ENCODE measurements at regions not wholly inside any gene's neighbourhood (a gene's known extent, or its start where the extent isn't known, plus 50 kb on each side); places are given as distances from the start of the nearest gene placed in this dataset.

- CTCF ChIA-PET (ENCODE audit: partially characterized antibody) = no interaction called here
- POLR2A ChIA-PET (ENCODE audit: partially characterized antibody) = no interaction called here
- intact Hi-C loops (cut with micrococcal nuclease) = no loop called here
Measured at GRCh38 chr5:152907488-152908245, 502.6 kb upstream of the NMUR2 start.

GRCh38 chr5:152912924-152913323 is 507.8 kb upstream of the NMUR2 start:
- POLR2A ChIA-PET (ENCODE audit: partially characterized antibody) = no interaction called here
- no peaks in the 10 kb centered on the region for H3K4me1 Mint-ChIP-seq
- CTCF ChIA-PET (ENCODE audit: partially characterized antibody) = no interaction called here

More at GRCh38 chr5:152907488-152908245, 502.6 kb upstream of the NMUR2 start:
- no peak for DNase-seq
- H3K27ac Mint-ChIP-seq = no peak overlapping the region
- no peak overlapping the region for H3K4me3 Mint-ChIP-seq
- H3K4me3 ChIP-seq (ENCODE audit: low read length in 2 of 2) = no peak overlapping the region
- no peaks in the 10 kb centered on the region for H3K4me1 Mint-ChIP-seq
- no peaks in the 10 kb centered on the region for H3K36me3 Mint-ChIP-seq
- H3K36me3 ChIP-seq (ENCODE audit: insufficient read depth, low read length) = no peaks in the 10 kb centered on the region
- no peaks in the 10 kb centered on the region for H3K9me3 ChIP-seq (ENCODE audit: control insufficient read depth in 1 of 2, low read length in 2 of 2)
- no peak overlapping the region for H3K27ac ChIP-seq (ENCODE audit: low read depth, low read length)
- no peaks in the 10 kb centered on the region for H3K27me3 Mint-ChIP-seq
- peaks cover 0 to 30% (median 6%) of the 10 kb centered on the region in 8 donors for H3K9me3 Mint-ChIP-seq
- no peaks in the 10 kb centered on the region for H3K4me1 ChIP-seq (ENCODE audit: insufficient read depth, low read length)
- H3K27me3 ChIP-seq (ENCODE audit: insufficient read depth, low read length) = no peaks in the 10 kb centered on the region

GRCh38 chr5:152932621-152933020 is 527.5 kb upstream of the NMUR2 start:
- H3K4me3 Mint-ChIP-seq = no peak overlapping the region
- Histone ChIP-seq H3K27ac (ENCODE audit: low read depth, low read length) (no peak overlapping the region), H3K9me3 (ENCODE audit: control insufficient read depth in 1 of 2, low read length in 2 of 2) (no peaks in the 10 kb centered on the region), H3K36me3 (ENCODE audit: insufficient read depth, low read length) (no peaks in the 10 kb centered on the region), H3K27me3 (ENCODE audit: insufficient read depth, low read length) (no peaks in the 10 kb centered on the region), H3K4me3 (ENCODE audit: low read length in 2 of 2) (no peak overlapping the region), H3K4me1 (ENCODE audit: insufficient read depth, low read length) (no peaks in the 10 kb centered on the region)
- CTCF ChIA-PET (ENCODE audit: partially characterized antibody) = no interaction called here
- DNase-seq = no peak
- H3K36me3 Mint-ChIP-seq = no peaks in the 10 kb centered on the region
- POLR2A ChIA-PET (ENCODE audit: partially characterized antibody) = no interaction called here
- no peaks in the 10 kb centered on the region for H3K27me3 Mint-ChIP-seq
- no peak overlapping the region for H3K27ac Mint-ChIP-seq
- intact Hi-C loops (cut with micrococcal nuclease) = no loop called here
- H3K4me1 Mint-ChIP-seq = no peaks in the 10 kb centered on the region
- peaks cover 0 to 6% (median 4%) of the 10 kb centered on the region in 8 donors for H3K9me3 Mint-ChIP-seq

More at GRCh38 chr5:152912924-152913323, 507.8 kb upstream of the NMUR2 start:
- Mint-ChIP-seq H3K27me3 (no peaks in the 10 kb centered on the region), H3K36me3 (no peaks in the 10 kb centered on the region), H3K4me3 (no peak overlapping the region), H3K27ac (no peak overlapping the region), H3K9me3 (peaks cover 0 to 34% (median 7%) of the 10 kb centered on the region in 8 donors)
- H3K9me3 ChIP-seq (ENCODE audit: control insufficient read depth in 1 of 2, low read length in 2 of 2) = no peaks in the 10 kb centered on the region
- no peaks in the 10 kb centered on the region for H3K27me3 ChIP-seq (ENCODE audit: insufficient read depth, low read length)
- H3K4me3 ChIP-seq (ENCODE audit: low read length in 2 of 2) = no peak overlapping the region
- no peak for DNase-seq
- H3K27ac ChIP-seq (ENCODE audit: low read depth, low read length) = no peak overlapping the region
- intact Hi-C loops (cut with micrococcal nuclease) = no loop called here
- no peaks in the 10 kb centered on the region for H3K4me1 ChIP-seq (ENCODE audit: insufficient read depth, low read length)
- H3K36me3 ChIP-seq (ENCODE audit: insufficient read depth, low read length) = no peaks in the 10 kb centered on the region

GRCh38 chr5:152933056-152933455 is 528.0 kb upstream of the NMUR2 start:
- no peak for DNase-seq
- H3K4me1 ChIP-seq (ENCODE audit: insufficient read depth, low read length) = no peaks in the 10 kb centered on the region
- H3K27me3 ChIP-seq (ENCODE audit: insufficient read depth, low read length) = no peaks in the 10 kb centered on the region
- H3K9me3 ChIP-seq (ENCODE audit: control insufficient read depth in 1 of 2, low read length in 2 of 2) = no peaks in the 10 kb centered on the region
- no peak overlapping the region for H3K4me3 ChIP-seq (ENCODE audit: low read length in 2 of 2)
- Mint-ChIP-seq H3K4me3 (no peak overlapping the region), H3K4me1 (no peaks in the 10 kb centered on the region), H3K9me3 (peaks cover under 1 to 10% (median 6%) of the 10 kb centered on the region in 8 donors), H3K27ac (no peak overlapping the region), H3K27me3 (no peaks in the 10 kb centered on the region), H3K36me3 (no peaks in the 10 kb centered on the region)
- H3K27ac ChIP-seq (ENCODE audit: low read depth, low read length) = no peak overlapping the region
- no peaks in the 10 kb centered on the region for H3K36me3 ChIP-seq (ENCODE audit: insufficient read depth, low read length)
- ChIA-PET POLR2A (ENCODE audit: partially characterized antibody) (no interaction called here), CTCF (ENCODE audit: partially characterized antibody) (no interaction called here)
- intact Hi-C loops (cut with micrococcal nuclease) = no loop called here

- intact Hi-C loops (cut with micrococcal nuclease) = no loop called here
- Mint-ChIP-seq H3K4me1 (no peaks in the 10 kb centered on the region), H3K36me3 (no peaks in the 10 kb centered on the region), H3K27me3 (no peaks in the 10 kb centered on the region), H3K27ac (no peak overlapping the region), H3K4me3 (no peak overlapping the region), H3K9me3 (peaks cover 0 to 20% (median 8%) of the 10 kb centered on the region in 8 donors)
- ChIA-PET CTCF (ENCODE audit: partially characterized antibody) (no interaction called here), POLR2A (ENCODE audit: partially characterized antibody) (no interaction called here)
- Histone ChIP-seq H3K36me3 (ENCODE audit: insufficient read depth, low read length) (no peaks in the 10 kb centered on the region), H3K4me3 (ENCODE audit: low read length in 2 of 2) (no peak overlapping the region), H3K27ac (ENCODE audit: low read depth, low read length) (no peak overlapping the region), H3K9me3 (ENCODE audit: control insufficient read depth in 1 of 2, low read length in 2 of 2) (no peaks in the 10 kb centered on the region), H3K27me3 (ENCODE audit: insufficient read depth, low read length) (no peaks in the 10 kb centered on the region), H3K4me1 (ENCODE audit: insufficient read depth, low read length) (no peaks in the 10 kb centered on the region)
- DNase-seq = no peak
Measured at GRCh38 chr5:152938630-152939029, 533.6 kb upstream of the NMUR2 start.

GRCh38 chr5:152942633-152943336 is 537.7 kb upstream of the NMUR2 start:
- Mint-ChIP-seq H3K27ac (no peak overlapping the region), H3K27me3 (no peaks in the 10 kb centered on the region), H3K4me1 (no peaks in the 10 kb centered on the region), H3K36me3 (no peaks in the 10 kb centered on the region), H3K4me3 (no peak overlapping the region), H3K9me3 (peaks cover 0 to 18% (median 8%) of the 10 kb centered on the region in 8 donors)
- Histone ChIP-seq H3K36me3 (ENCODE audit: insufficient read depth, low read length) (no peaks in the 10 kb centered on the region), H3K4me3 (ENCODE audit: low read length in 2 of 2) (no peak overlapping the region), H3K9me3 (ENCODE audit: control insufficient read depth in 1 of 2, low read length in 2 of 2) (no peaks in the 10 kb centered on the region), H3K27ac (ENCODE audit: low read depth, low read length) (no peak overlapping the region), H3K4me1 (ENCODE audit: insufficient read depth, low read length) (no peaks in the 10 kb centered on the region), H3K27me3 (ENCODE audit: insufficient read depth, low read length) (no peaks in the 10 kb centered on the region)
- no peak for DNase-seq
- intact Hi-C loops (cut with micrococcal nuclease) = no loop called here
- ChIA-PET CTCF (ENCODE audit: partially characterized antibody) (no interaction called here), POLR2A (ENCODE audit: partially characterized antibody) (no interaction called here)

- Mint-ChIP-seq H3K4me3 (no peak overlapping the region), H3K27me3 (no peaks in the 10 kb centered on the region), H3K4me1 (no peaks in the 10 kb centered on the region), H3K9me3 (peaks cover 0 to 14% (median under 1%) of the 10 kb centered on the region in 8 donors), H3K27ac (no peak overlapping the region), H3K36me3 (no peaks in the 10 kb centered on the region)
- no peak overlapping the region for H3K4me3 ChIP-seq (ENCODE audit: low read length in 2 of 2)
- H3K9me3 ChIP-seq (ENCODE audit: control insufficient read depth in 1 of 2, low read length in 2 of 2) = no peaks in the 10 kb centered on the region
- ChIA-PET CTCF (ENCODE audit: partially characterized antibody) (no interaction called here), POLR2A (ENCODE audit: partially characterized antibody) (no interaction called here)
- no peaks in the 10 kb centered on the region for H3K27me3 ChIP-seq (ENCODE audit: insufficient read depth, low read length)
- H3K27ac ChIP-seq (ENCODE audit: low read depth, low read length) = no peak overlapping the region
- no peaks in the 10 kb centered on the region for H3K4me1 ChIP-seq (ENCODE audit: insufficient read depth, low read length)
- no peak for DNase-seq
- intact Hi-C loops (cut with micrococcal nuclease) = no loop called here
- H3K36me3 ChIP-seq (ENCODE audit: insufficient read depth, low read length) = no peaks in the 10 kb centered on the region
Measured at GRCh38 chr5:152953788-152954483, 536.5 kb upstream of the GRIA1 start.
